Glomerular visceral epithelial cell (primary cell): ENCODE measurements at regions not wholly inside any gene's neighbourhood (a gene's known extent, or its start where the extent isn't known, plus 50 kb on each side); places are given as distances from the start of the nearest gene placed in this dataset.
A peak's percentile ranks its signal among the peaks of the same experiment; 100 is the strongest.

ENCODE experiments used
- DNase-seq: peaks from one replicate; pipeline ENCODE4 v3.0.0-alpha.2; 2016; ENCODE audit errors: extremely low spot score

DNA sequence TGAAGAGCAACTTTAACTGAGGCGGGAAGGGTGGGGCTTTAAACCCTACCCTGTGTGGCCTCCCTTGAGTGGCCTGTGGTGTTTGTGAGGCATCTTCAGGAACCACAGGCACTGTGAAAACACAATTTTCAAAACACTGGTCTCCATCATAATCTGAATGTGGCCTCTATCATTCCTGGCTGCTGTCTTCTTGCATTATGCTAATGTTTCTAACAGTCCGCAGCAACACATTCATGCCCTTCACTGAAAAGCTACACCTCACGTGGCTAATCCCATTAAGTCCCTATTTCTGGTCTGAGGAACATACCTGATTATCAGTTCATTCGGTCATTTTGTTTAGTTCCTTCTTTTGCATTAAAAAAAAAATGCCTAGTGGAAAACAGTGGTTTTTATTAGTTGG is 94.6 kb downstream of the F11 start:
- DNase-seq = no peak

DNA sequence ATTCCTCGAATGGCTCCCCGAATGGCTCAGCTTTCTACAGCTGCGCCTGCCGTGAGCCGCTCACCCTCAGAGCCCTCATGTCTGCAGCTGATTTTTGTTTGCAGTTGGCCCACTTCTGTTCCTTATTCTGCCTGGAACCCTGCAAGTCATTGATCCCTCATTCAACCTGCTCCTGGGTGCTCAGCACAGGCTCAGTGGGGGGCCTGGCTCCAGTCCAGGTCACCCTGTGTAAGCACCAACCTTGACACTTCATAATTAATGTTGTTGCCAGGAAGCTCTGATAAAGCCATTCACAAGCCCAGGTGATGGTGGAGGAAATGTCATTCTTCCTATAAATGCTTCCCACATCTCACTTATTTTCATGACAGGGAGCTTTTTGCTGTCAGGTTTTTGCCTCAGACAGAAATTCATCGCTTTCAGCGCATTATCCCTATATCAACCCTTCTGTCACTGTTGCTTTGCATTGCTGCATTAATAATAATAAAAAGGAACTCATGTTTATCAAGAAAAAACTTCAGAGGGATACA is 85.7 kb downstream of the F11 start:
- no peak for DNase-seq

GRCh38 chr4:186348433-186348832 is 82.4 kb downstream of the F11 start:
- no peak for DNase-seq

DNA sequence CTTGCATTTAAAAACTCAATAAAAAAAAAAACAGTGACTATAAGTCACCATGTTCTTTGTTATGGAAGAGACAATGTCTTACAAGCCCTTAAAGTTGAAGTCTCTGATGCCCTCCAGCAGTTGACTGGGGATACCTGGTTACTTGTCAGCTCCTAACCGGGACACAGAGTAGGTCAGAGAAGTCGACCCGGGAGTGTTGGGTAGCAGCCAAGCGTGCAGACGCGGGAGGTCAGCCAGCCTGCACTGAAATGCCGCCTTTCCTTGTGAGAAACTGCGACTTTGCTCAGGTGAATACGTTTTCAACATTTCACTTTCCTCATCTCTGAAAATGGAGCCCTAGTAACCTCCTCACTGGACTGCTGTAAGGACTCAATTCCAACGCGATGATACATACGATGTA is 81.8 kb downstream of the F11 start:
- DNase-seq = peak; percentile 4

GRCh38 chr4:186345184-186345583 is 79.2 kb downstream of the F11 start:
- no peak for DNase-seq

GRCh38 chr4:186342582-186342981 is 76.6 kb downstream of the F11 start:
- no peak for DNase-seq

DNA sequence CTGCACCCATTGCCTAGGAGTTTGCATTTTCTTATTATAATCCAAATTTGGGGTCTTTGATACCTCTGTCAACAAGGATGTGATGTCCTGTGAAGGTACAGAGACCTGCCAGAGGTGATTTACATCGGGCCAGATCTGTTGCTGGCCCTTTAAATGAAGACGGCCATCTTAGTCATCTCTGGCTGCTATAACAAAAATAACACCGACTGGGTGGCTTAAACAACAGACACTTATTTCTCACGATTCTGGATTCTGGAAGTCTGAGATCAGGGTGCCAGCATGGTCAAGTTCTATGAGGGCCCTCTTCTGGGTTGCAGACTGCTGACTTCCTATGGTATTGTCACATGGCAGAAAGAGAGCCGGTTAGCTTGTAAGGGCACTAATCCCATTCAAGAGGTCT is 75.7 kb downstream of the F11 start:
- no peak for DNase-seq
